Gastroesophageal sphincter (tissue), 4 donors: ENCODE measurements at regions not wholly inside any gene's neighbourhood (a gene's known extent, or its start where the extent isn't known, plus 50 kb on each side); places are given as distances from the start of the nearest gene placed in this dataset.

ENCODE experiments used
- ATAC-seq: fragments of 150-250 bp; one replicate; pipeline ENCODE4 v1.9.1; 2016; ENCODE audit warnings: mild to moderate bottlenecking, moderate library complexity
- H3K27ac ChIP-seq, 4 donors: fragments of 200-600 bp; sonication (generic) in 3 of 4; 1 replicate in 3 of 4; 2 replicates in 1 of 4; pipeline ENCODE4 v1.5.1; 2016 to 2019
- H3K27me3 ChIP-seq: fragments of 200-600 bp; sonication (generic); one replicate; pipeline ENCODE4 v1.5.1; 2019
- H3K36me3 ChIP-seq, 2 donors: fragments of 200-600 bp; sonication (generic); one replicate each; pipeline ENCODE4 v1.5.1; 2019; ENCODE audit warnings: control low read depth in 1 of 2
- H3K4me1 ChIP-seq, 3 donors: fragments of 200-600 bp; sonication (generic); 1 replicate in 2 of 3; 2 replicates in 1 of 3; pipeline ENCODE4 v1.5.1; 2016 to 2019; ENCODE audit warnings: control low read depth in 2 of 3
- H3K4me3 ChIP-seq, 2 donors: fragments of 200-600 bp; sonication (generic); one replicate each; pipeline ENCODE4 v1.5.1; 2019; ENCODE audit warnings: mild to moderate bottlenecking in 1 of 2, moderate library complexity in 1 of 2
- H3K9me3 ChIP-seq, 3 donors: fragments of 200-600 bp; sonication (generic); one replicate each; pipeline ENCODE4 v1.5.1; 2017 to 2019; ENCODE audit warnings: control low read depth in 2 of 3
- EP300 ChIP-seq: sonication (generic); formaldehyde crosslinking; IDR thresholded peaks from one replicate; pipeline ENCODE4 v1.6.1; 2017; ENCODE audit warnings: antibody characterized with exemption, mild to moderate bottlenecking
- POLR2A ChIP-seq, 2 donors: fragments of 450-650 bp; IDR thresholded peaks; one replicate each; pipeline ENCODE4 v1.6.1; 2017; ENCODE audit warnings: antibody characterized with exemption in 2 of 2, mild to moderate bottlenecking in 2 of 2, moderate library complexity in 1 of 2
- POLR2AphosphoS5 ChIP-seq: sonication (generic); formaldehyde crosslinking; IDR thresholded peaks from one replicate; pipeline ENCODE4 v1.6.1; 2017; ENCODE audit warnings: antibody characterized with exemption
- WGBS, 2 donors: methylation state at CpG; one replicate each; pipeline ENCODE4 v1.1.5; 2018; ENCODE audit warnings: low coverage in 1 of 2; 5-methylcytosine and 5-hydroxymethylcytosine counted together
- TF ChIP-seq, protein P1 (sequence below), 4 experiments: fragments of 200-600 bp in 2 of 4; fragments of 450-650 bp in 2 of 4; sonication (generic) in 1 of 4; IDR thresholded peaks; one replicate each; pipeline ENCODE4 v1.5.1; 2017 to 2019; ENCODE audit warnings: antibody characterized with exemption in 4 of 4, mild to moderate bottlenecking in 2 of 4, moderate library complexity in 2 of 4

DNA sequence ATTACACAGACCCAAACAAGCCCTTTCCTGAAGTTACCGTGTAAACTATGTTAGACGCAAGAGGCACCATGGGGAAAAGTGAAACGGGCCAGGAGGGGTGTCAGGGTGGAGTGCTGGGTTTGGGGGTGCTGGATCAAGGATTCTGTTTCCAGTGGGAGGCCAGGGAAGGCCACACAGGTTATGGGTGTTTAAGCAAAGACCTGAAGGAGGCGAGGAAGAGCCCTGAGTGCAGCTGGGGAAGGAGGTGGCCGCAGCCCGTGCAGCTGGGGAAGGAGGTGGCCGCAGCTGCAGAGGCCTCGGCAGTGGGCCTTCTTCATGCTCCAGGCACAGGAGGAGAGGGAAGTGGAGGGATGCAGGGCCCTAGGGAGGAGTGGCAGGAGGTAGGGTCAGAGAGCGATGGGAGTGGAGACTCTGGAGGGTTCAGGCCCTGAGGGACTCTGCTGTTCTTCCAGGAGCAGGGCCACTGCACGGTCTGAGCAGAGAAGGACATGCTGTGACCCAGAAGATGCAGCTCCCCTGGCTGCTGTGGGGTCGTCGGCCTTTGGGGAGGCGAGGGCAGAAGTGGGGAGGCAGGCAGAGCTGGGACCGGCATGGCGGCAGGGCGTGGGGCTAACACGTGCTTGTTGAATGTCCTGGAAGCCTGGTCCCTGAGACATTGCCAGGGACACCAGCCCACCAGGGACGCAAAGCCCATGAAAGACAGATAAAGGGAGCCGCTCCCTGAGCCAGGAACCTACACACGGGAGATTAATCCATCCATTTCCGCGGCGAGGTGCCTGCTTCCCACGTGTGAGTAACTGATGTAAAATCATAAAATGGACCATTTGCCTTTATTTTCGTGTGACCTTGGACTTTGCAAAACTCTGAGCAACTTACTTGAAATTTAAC lies 1049.1 kb downstream of the BRD1 start:
- no peaks in the 10 kb centered on the region for H3K36me3 ChIP-seq
- H3K4me1 ChIP-seq: no peaks in the 10 kb centered on the region
- WGBS, 2 donors: 88 to 95% methylated on average over 3 to 14 of the region's 25 CpGs
- no peak overlapping the region for H3K27ac ChIP-seq
- no peak overlapping the region for H3K4me3 ChIP-seq
- peaks cover 0 to 24% (median 0%) of the 10 kb centered on the region in 3 donors for H3K9me3 ChIP-seq
- peaks cover 33% of the 10 kb centered on the region for H3K27me3 ChIP-seq
- no peak for ATAC-seq
- TF ChIP-seq POLR2A (IDR thresholded peaks at IDR 0.05): no peak
- TF ChIP-seq, protein P1, sequence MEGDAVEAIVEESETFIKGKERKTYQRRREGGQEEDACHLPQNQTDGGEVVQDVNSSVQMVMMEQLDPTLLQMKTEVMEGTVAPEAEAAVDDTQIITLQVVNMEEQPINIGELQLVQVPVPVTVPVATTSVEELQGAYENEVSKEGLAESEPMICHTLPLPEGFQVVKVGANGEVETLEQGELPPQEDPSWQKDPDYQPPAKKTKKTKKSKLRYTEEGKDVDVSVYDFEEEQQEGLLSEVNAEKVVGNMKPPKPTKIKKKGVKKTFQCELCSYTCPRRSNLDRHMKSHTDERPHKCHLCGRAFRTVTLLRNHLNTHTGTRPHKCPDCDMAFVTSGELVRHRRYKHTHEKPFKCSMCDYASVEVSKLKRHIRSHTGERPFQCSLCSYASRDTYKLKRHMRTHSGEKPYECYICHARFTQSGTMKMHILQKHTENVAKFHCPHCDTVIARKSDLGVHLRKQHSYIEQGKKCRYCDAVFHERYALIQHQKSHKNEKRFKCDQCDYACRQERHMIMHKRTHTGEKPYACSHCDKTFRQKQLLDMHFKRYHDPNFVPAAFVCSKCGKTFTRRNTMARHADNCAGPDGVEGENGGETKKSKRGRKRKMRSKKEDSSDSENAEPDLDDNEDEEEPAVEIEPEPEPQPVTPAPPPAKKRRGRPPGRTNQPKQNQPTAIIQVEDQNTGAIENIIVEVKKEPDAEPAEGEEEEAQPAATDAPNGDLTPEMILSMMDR (IDR thresholded peaks at IDR 0.05): no peak
- no peak for TF ChIP-seq EP300

DNA sequence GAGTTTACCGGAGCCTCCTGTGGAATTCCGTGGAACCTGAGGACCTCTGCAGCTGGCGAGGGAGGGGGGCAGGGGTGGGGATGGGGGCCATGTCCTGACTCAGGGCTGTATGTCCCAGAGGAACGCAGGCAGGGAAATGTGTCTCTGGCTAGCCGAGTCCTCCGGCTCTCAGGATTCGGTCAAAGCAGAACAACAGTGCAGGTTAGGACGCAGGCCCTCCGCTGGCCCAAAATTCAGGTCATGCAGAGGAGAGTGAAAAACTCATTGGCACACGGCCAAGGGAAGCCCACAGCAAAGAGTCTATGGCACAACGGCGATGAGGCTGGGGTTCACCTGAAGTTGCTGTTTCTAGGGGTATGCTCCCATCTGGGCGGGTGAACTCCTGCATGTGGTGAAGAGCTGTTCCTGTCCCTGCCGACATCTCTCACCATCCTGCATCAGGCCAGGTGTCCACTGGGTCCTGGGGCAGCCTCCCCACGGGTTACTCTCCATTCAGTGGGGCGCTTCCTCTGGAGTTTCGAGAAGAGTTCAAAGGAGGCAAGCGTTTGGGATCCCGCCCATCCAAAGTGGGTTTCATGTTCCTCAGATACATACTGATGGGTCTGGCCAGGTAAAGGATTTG lies 1055.3 kb downstream of the BRD1 start:
- H3K27me3 ChIP-seq: peaks cover 14% of the 10 kb centered on the region
- no peak overlapping the region for H3K4me3 ChIP-seq
- no peaks in the 10 kb centered on the region for H3K4me1 ChIP-seq
- no peak for ATAC-seq
- peaks cover 0 to 45% (median 0%) of the 10 kb centered on the region in 3 donors for H3K9me3 ChIP-seq
- H3K36me3 ChIP-seq: no peaks in the 10 kb centered on the region
- TF ChIP-seq, protein P1 (IDR thresholded peaks at IDR 0.05): no peak
- TF ChIP-seq POLR2A (IDR thresholded peaks at IDR 0.05) (no peak), POLR2AphosphoS5 (no peak), EP300 (no peak)
- 60 to 70% methylated on average over 6 to 7 of the region's 19 CpGs for WGBS, 2 donors
- H3K27ac ChIP-seq: no peak overlapping the region

DNA sequence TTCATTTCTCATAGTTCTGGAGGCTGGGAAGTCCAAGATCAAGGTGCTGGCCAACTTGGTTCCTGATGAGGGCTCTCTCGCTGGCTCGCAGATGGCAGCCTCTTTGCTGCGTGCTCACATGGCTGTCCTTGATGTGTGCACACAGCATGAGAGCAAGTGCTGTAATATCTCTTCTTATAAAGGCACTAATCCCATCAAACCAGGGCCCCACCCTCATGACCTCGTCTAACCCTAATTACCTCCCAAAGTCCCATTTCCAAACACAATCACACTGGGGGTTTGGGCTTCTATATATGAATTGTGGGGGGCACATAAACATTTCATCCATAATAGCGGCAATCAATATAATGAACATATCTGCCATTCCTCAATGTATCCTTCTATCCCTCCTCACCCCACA lies 1062.1 kb downstream of the BRD1 start:
- H3K4me1 ChIP-seq: no peaks in the 10 kb centered on the region
- no peak overlapping the region for H3K27ac ChIP-seq
- H3K36me3 ChIP-seq: no peaks in the 10 kb centered on the region
- WGBS, 2 donors: 80 to 91% methylated on average over 4 to 5 of the region's 5 CpGs
- no peak for ATAC-seq
- H3K9me3 ChIP-seq: peaks cover 0 to 44% (median 0%) of the 10 kb centered on the region in 3 donors
- no peak for TF ChIP-seq EP300
- no peak for TF ChIP-seq POLR2A (IDR thresholded peaks at IDR 0.05)
- TF ChIP-seq, protein P1 (IDR thresholded peaks at IDR 0.05): no peak
- no peak for TF ChIP-seq POLR2AphosphoS5
- no peak overlapping the region for H3K4me3 ChIP-seq
- peaks cover 11% of the 10 kb centered on the region for H3K27me3 ChIP-seq

DNA sequence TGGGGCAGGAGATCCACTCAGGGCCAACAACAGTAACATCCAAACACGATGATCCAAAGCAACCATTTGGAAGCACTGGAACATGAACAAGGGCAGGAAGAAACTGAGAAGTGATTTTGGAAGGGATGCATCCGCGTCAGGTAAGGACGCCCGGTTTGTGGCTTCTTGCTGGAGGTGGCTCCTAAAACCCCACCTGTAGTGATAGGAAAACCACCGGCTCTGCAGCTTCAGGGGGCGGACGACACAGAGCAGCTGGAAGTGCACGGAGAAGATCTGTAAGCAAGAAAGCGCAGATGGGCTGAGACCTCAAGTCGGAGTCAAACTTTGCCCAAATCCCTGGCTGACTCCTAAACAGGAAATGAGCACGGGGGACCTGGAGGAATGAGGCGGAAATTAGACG lies 1066.1 kb downstream of the BRD1 start:
- TF ChIP-seq POLR2A (IDR thresholded peaks at IDR 0.05): no peak
- no peak for TF ChIP-seq EP300
- TF ChIP-seq POLR2AphosphoS5: no peak
- TF ChIP-seq, protein P1 (IDR thresholded peaks at IDR 0.05): no peak
- peaks cover 38% of the 10 kb centered on the region for H3K27me3 ChIP-seq
- no peak overlapping the region for H3K27ac ChIP-seq
- ATAC-seq: no peak
- H3K4me1 ChIP-seq: no peaks in the 10 kb centered on the region
- WGBS, 2 donors: 65 to 81% methylated on average over 8 to 13 of the region's 14 CpGs
- H3K36me3 ChIP-seq: no peaks in the 10 kb centered on the region
- peaks cover 0 to 22% (median 0%) of the 10 kb centered on the region in 3 donors for H3K9me3 ChIP-seq
- H3K4me3 ChIP-seq: no peak overlapping the region
